Subcutaneous abdominal adipose tissue (tissue), 5 donors: ENCODE measurements at regions not wholly inside any gene's neighbourhood (a gene's known extent, or its start where the extent isn't known, plus 50 kb on each side); places are given as distances from the start of the nearest gene placed in this dataset.

Source experiments
- H3K27ac ChIP-seq: one replicate; pipeline ENCODE4 v1.7.0; 2013; ENCODE audit warnings: low read depth, mild to moderate bottlenecking, inconsistent platforms, low read length, moderate library complexity
- H3K27me3 ChIP-seq, 5 donors: one replicate each; pipeline ENCODE4 v1.7.0; 2013; ENCODE audit warnings: low read length in 5 of 5, inconsistent platforms in 1 of 5; ENCODE audit not compliant: control insufficient read depth in 5 of 5, insufficient read depth in 4 of 5
- H3K36me3 ChIP-seq, 5 donors: one replicate each; pipeline ENCODE4 v1.7.0; 2013; ENCODE audit warnings: low read length in 5 of 5; ENCODE audit not compliant: control insufficient read depth in 5 of 5, insufficient read depth in 5 of 5
- H3K4me1 ChIP-seq, 5 donors: one replicate each; pipeline ENCODE4 v1.7.0; 2013; ENCODE audit warnings: low read length in 5 of 5, mild to moderate bottlenecking in 3 of 5, moderate library complexity in 1 of 5; ENCODE audit not compliant: control insufficient read depth in 5 of 5, insufficient read depth in 5 of 5
- H3K4me3 ChIP-seq, 5 donors: one replicate each; pipeline ENCODE4 v1.7.0; 2013; ENCODE audit warnings: low read length in 5 of 5, low read depth in 1 of 5
- H3K9ac ChIP-seq, 5 donors: one replicate each; pipeline ENCODE4 v1.7.0; 2013; ENCODE audit warnings: low read length in 5 of 5, mild to moderate bottlenecking in 4 of 5, moderate library complexity in 3 of 5
- H3K9me3 ChIP-seq, 5 donors: one replicate each; pipeline ENCODE4 v1.7.0; 2013; ENCODE audit warnings: low read length in 5 of 5; ENCODE audit not compliant: control insufficient read depth in 5 of 5
- donor health status: healthy.
- donor health status: healthy.
- donor health status: healthy.
- donor health status: healthy.
- donor health status: healthy.

DNA sequence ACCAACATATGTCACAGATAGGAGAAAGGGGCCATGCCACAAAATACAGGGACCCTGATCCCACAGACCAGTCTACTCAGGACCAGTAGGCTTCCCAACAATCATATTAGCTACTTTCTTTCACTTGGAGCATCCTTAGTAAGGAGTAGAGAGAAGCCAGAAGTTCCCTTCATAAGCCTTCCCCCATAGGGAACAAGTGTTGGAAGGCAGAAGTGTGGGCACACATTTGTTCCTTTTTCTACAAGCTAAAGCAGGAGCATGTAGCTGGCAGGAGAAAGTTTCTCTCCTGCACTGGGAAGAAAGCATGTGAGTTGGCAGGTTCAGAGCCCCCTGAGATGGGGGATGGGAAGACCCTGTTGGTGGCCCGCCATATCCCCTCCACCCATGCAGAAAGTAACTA is 165.4 kb downstream of the KCTD12 start:
- Histone ChIP-seq H3K36me3 (no peaks in the 10 kb centered on the region), H3K27me3 (no peaks in the 10 kb centered on the region), H3K27ac (no peak overlapping the region), H3K9me3 (no peaks in the 10 kb centered on the region), H3K4me1 (peaks cover 8 to 28% (median 25%) of the 10 kb centered on the region in 5 donors), H3K4me3 (no peak overlapping the region), H3K9ac (no peak overlapping the region)

- Histone ChIP-seq H3K4me1 (peaks cover 8 to 29% (median 26%) of the 10 kb centered on the region in 5 donors), H3K4me3 (no peak overlapping the region), H3K9me3 (no peaks in the 10 kb centered on the region), H3K36me3 (no peaks in the 10 kb centered on the region), H3K27me3 (no peaks in the 10 kb centered on the region), H3K9ac (no peak overlapping the region), H3K27ac (no peak overlapping the region)
Observed at GRCh38 chr13:76720416-76720815, 165.8 kb downstream of the KCTD12 start.

GRCh38 chr13:76719955-76720354 is 166.2 kb downstream of the KCTD12 start:
- no peak overlapping the region for H3K4me3 ChIP-seq
- H3K27me3 ChIP-seq, result no peaks in the 10 kb centered on the region
- H3K36me3 ChIP-seq, result no peaks in the 10 kb centered on the region
- H3K4me1 ChIP-seq, result peaks cover 8 to 29% (median 26%) of the 10 kb centered on the region in 5 donors
- H3K9ac ChIP-seq, result no peak overlapping the region
- no peaks in the 10 kb centered on the region for H3K9me3 ChIP-seq
- H3K27ac ChIP-seq, result no peak overlapping the region

DNA sequence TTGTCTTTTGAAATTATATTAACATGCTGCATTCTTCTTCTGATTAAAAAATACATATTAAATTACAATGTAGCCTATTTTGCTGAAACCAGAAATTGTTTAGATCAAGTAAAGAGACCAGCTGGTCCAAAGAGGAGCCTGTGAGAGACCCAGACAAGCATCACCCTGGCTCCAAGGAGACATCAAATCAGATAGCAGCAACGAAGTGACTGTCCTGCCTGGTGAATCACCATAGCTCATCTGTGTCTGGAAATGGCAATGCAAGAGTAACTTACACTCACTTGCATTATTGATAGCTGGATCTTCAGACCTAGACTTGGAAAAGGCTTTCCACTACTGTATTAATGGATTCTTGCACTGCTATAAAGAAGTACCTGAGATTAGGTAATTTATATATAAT is 169.1 kb downstream of the KCTD12 start:
- no peak overlapping the region for H3K4me3 ChIP-seq
- H3K36me3 ChIP-seq, result no peaks in the 10 kb centered on the region
- H3K4me1 ChIP-seq, result peaks cover 0 to 24% (median 16%) of the 10 kb centered on the region in 5 donors

DNA sequence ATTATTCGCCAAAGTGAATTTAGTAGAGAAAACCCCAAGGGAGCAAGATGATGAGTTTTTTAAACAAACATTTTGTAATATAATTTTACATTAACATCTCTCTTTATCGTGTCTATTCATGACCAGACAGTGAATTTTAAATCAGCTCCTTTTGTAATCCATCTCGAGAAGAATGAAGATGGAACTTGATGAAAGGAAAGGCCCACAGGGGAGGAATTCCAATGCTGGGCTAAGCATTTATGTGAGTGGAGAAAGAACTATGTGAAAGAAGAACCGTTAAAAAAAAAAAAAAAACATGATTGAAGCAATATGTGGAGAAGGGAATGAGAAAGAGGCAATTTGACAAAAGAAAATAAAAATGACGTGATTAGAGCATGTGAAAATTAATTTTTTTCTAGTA is 170.6 kb downstream of the KCTD12 start:
- no peaks in the 10 kb centered on the region for H3K9me3 ChIP-seq

More for the DNA sequence above, 169.1 kb downstream of the KCTD12 start:
- Histone ChIP-seq H3K9ac (no peak overlapping the region), H3K9me3 (no peaks in the 10 kb centered on the region), H3K27ac (no peak overlapping the region), H3K27me3 (no peaks in the 10 kb centered on the region)

DNA sequence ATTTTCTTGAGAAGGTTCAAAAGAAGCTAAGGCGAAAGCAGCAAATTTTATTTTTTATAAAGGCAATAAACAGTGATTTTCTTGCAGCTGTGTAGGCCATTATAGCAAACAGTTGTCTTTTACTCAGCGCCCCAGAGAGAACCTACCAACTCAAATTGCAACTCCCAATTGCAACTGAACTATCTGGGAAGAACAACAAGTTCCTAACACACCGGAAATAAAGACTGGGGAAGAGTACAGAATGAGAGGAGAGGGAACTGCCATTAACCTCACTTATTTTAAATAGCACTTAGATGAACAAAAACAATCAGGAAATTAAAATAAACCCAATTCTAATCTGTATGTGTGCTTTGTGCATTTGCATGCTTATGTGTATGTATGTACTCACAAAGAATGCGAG is 171.1 kb downstream of the KCTD12 start:
- H3K27ac ChIP-seq, result no peak overlapping the region
- H3K36me3 ChIP-seq, result no peaks in the 10 kb centered on the region
- H3K4me3 ChIP-seq, result no peak overlapping the region
- H3K9ac ChIP-seq, result no peak overlapping the region
- H3K9me3 ChIP-seq, result no peaks in the 10 kb centered on the region
- H3K27me3 ChIP-seq, result no peaks in the 10 kb centered on the region
- peaks cover 2 to 41% (median 26%) of the 10 kb centered on the region in 5 donors for H3K4me1 ChIP-seq

More for the DNA sequence above, 170.6 kb downstream of the KCTD12 start:
- Histone ChIP-seq H3K4me3 (no peak overlapping the region), H3K4me1 (peaks cover 2 to 37% (median 24%) of the 10 kb centered on the region in 5 donors), H3K36me3 (no peaks in the 10 kb centered on the region), H3K9ac (no peak overlapping the region), H3K27me3 (no peaks in the 10 kb centered on the region), H3K27ac (peak overlapping the region; percentile 7)

GRCh38 chr13:76713280-76713679 is 172.9 kb downstream of the KCTD12 start:
- no peak overlapping the region for H3K4me3 ChIP-seq
- no peak overlapping the region for H3K27ac ChIP-seq
- no peaks in the 10 kb centered on the region for H3K27me3 ChIP-seq
- no peaks in the 10 kb centered on the region for H3K36me3 ChIP-seq
- H3K9ac ChIP-seq, result no peak overlapping the region
- H3K4me1 ChIP-seq, result peaks cover 2 to 43% (median 26%) of the 10 kb centered on the region in 5 donors
- H3K9me3 ChIP-seq, result no peaks in the 10 kb centered on the region

GRCh38 chr13:76711550-76712182 is 174.5 kb downstream of the KCTD12 start:
- Histone ChIP-seq H3K27ac (peak overlapping the region; percentile 63), H3K4me3 (no peak overlapping the region), H3K36me3 (no peaks in the 10 kb centered on the region), H3K9ac (no peak overlapping the region), H3K4me1 (peaks cover 2 to 43% (median 29%) of the 10 kb centered on the region in 5 donors), H3K27me3 (no peaks in the 10 kb centered on the region), H3K9me3 (no peaks in the 10 kb centered on the region)

DNA sequence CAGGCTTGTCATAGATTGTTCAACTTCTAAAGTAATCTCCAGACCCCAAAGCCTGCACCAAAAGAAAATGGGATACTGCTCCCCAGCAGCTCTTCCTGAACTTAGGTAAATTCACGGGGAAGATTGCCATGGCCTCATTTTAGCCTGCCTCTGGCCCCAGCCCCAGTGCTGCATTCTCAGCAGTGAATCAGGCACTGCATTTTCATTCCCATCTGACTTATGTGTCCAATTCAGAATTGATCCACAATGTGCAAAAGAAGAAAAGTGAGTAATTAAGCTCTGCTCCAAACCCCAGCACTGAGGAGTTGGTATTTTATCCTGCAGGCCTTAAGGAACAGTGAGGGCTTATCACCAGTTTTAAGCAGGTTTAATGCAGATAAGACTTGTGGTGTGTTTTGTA is 176.4 kb downstream of the KCTD12 start:
- Histone ChIP-seq H3K9ac (no peak overlapping the region), H3K27ac (no peak overlapping the region), H3K36me3 (no peaks in the 10 kb centered on the region), H3K27me3 (no peaks in the 10 kb centered on the region), H3K4me3 (no peak overlapping the region), H3K9me3 (no peaks in the 10 kb centered on the region), H3K4me1 (peaks cover 2 to 29% (median 20%) of the 10 kb centered on the region in 5 donors)

DNA sequence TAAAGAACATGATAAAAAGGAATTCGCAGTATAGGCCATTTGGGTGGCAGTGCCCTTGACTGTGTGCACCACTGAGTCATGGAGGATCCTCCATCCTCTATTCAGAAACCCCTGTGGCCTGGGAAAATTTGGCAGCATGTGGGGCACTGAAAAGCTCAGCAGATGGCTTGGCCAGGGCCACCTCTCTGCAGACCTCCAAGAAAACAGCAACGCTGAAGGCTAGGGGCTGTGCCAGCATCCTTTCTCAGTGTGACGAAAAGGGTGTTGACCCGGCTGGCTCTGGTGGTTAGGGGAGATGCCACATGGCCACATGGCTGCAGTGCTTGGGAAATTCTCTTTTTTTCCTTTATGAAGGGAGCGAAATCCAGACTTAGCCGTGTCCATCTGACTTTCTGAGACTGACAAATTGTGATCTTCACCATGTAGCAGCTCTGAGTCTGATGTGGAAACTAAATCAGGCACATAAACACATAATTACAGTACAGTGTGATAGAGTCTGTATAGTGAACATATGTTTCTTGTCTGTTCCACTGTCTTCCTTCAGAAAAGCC is 178.0 kb downstream of the KCTD12 start:
- Histone ChIP-seq H3K27me3 (no peaks in the 10 kb centered on the region), H3K27ac (no peak overlapping the region), H3K4me3 (no peak overlapping the region), H3K36me3 (no peaks in the 10 kb centered on the region), H3K4me1 (peaks cover 2 to 31% (median 20%) of the 10 kb centered on the region in 5 donors), H3K9ac (no peak overlapping the region), H3K9me3 (no peaks in the 10 kb centered on the region)
